ENCODE measurements at regions not wholly inside any gene's neighbourhood (a gene's known extent, or its start where the extent isn't known, plus 50 kb on each side); places are given as distances from the start of the nearest gene placed in this dataset.

DNA sequence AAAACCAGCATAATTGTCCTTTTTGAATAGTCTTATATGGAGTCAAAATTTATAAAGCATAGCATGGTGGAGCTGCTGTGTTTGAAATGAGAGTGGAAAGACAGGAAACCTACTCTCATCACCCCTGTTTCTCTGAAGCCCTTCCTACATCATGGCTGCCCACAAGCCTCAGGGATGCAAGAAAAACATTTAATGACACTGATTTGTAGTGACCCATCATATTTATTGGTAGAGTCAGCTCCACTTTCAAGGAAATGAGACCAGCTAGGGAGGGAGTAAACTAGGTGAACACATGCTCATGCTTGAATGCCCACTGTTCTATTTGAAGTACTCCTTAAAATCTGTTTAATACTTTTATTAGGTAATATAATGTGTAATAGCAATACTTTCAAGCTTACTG, 494.3 kb upstream of the KCNMB2 start:
- H3K27me3 Mint-ChIP-seq, result no peaks in the 10 kb centered on the region
- peaks cover 0 to 2% (median 2%) of the 10 kb centered on the region in 3 donors for H3K4me1 Mint-ChIP-seq
- CTCF ChIA-PET, result no interaction called here
- H3K36me3 Mint-ChIP-seq, result no peaks in the 10 kb centered on the region
- no peak for DNase-seq
- H3K4me3 Mint-ChIP-seq, result no peak overlapping the region
- Histone ChIP-seq H3K36me3 (ENCODE audit: control insufficient read depth in 2 of 2, extremely low read depth in 1 of 2, insufficient read depth in 1 of 2, low read length in 1 of 2) (no peaks in the 10 kb centered on the region), H3K27ac (ENCODE audit: low read length) (no peak overlapping the region), H3K4me3 (ENCODE audit: control insufficient read depth in 1 of 2, extremely low read depth in 1 of 2, low read length in 1 of 2) (no peak overlapping the region), H3K9me3 (no peaks in the 10 kb centered on the region), H3K27me3 (replicated peaks in 1 of 2; ENCODE audit: control insufficient read depth in 2 of 2, extremely low read depth in 1 of 2, insufficient read depth in 2 of 2, low read length in 1 of 2) (no peaks in the 10 kb centered on the region), H3K4me1 (ENCODE audit: control insufficient read depth in 1 of 2, extremely low read depth in 1 of 2, insufficient read depth in 2 of 2, low read length in 2 of 2) (no peaks in the 10 kb centered on the region)
- POLR2A ChIA-PET, result interaction anchor here in 1 of 2 donors (0.6 kb wide), 1 partner anchor 868 kb away, joined by 3 read pairs; no protein-coding TSS in a partner anchor
- H3K9me3 Mint-ChIP-seq, result no peaks in the 10 kb centered on the region
- no peak overlapping the region for H3K27ac Mint-ChIP-seq
- no peak for ATAC-seq (replicated peaks in 1 of 4)

DNA sequence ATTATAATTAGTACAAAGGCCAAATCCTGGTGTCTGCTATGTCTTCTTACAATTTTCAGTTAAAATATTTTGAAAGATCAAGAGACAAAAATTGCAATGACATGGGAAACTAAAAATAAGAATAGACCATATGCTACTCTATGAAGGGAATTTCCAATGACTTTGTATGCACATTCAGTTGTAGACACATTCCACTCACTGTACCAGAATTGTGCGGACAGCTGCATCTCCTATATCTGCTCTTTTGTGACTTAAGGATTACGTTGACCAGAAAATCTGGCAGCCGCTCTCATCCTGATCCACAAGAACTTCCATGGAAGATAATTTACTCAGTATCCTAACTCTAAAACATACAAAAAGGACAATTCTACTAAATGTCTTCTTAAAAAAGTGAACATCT, 493.9 kb upstream of the KCNMB2 start:
- DNase-seq, result no peak
- Mint-ChIP-seq H3K4me1 (peaks cover 0 to 2% (median 2%) of the 10 kb centered on the region in 3 donors), H3K27me3 (no peaks in the 10 kb centered on the region), H3K36me3 (no peaks in the 10 kb centered on the region), H3K4me3 (no peak overlapping the region), H3K27ac (no peak overlapping the region), H3K9me3 (no peaks in the 10 kb centered on the region)
- H3K27ac ChIP-seq (ENCODE audit: low read length), result no peak overlapping the region
- ChIA-PET CTCF (no interaction called here), POLR2A (interaction anchor here in 1 of 2 donors (0.6 kb wide), 1 partner anchor 868 kb away, joined by 3 read pairs; no protein-coding TSS in a partner anchor)
- H3K9me3 ChIP-seq, result no peaks in the 10 kb centered on the region
- no peaks in the 10 kb centered on the region for H3K4me1 ChIP-seq (ENCODE audit: control insufficient read depth in 1 of 2, extremely low read depth in 1 of 2, insufficient read depth in 2 of 2, low read length in 2 of 2)
- H3K27me3 ChIP-seq (replicated peaks in 1 of 2; ENCODE audit: control insufficient read depth in 2 of 2, extremely low read depth in 1 of 2, insufficient read depth in 2 of 2, low read length in 1 of 2), result no peaks in the 10 kb centered on the region
- WGBS (ENCODE audit: insufficient coverage), result 100% methylated on average over 2 of the region's 3 CpGs
- no peak for ATAC-seq (replicated peaks in 1 of 4)
- no peak overlapping the region for H3K4me3 ChIP-seq (ENCODE audit: control insufficient read depth in 1 of 2, extremely low read depth in 1 of 2, low read length in 1 of 2)
- H3K36me3 ChIP-seq (ENCODE audit: control insufficient read depth in 2 of 2, extremely low read depth in 1 of 2, insufficient read depth in 1 of 2, low read length in 1 of 2), result no peaks in the 10 kb centered on the region

DNA sequence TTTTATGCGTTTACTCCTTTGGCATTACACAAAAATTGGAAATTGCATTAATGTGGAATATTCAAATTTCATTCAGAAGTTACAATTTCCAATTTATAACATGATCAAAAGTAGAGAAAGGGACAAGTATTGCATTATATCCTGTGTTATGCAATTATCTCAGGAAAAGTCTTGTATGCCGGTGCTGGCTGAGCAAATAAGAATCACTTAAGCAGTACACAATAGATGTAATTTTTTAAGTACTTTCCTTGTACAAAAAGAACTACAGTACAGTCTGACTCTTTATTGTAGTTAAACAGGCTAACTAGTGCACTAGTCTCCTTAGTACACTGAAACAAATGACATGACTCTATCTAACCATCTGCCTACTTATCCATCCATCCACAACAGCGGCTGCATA, 493.2 kb upstream of the KCNMB2 start:
- H3K9me3 ChIP-seq, result no peaks in the 10 kb centered on the region
- no peak overlapping the region for H3K27ac ChIP-seq (ENCODE audit: low read length)
- no peaks in the 10 kb centered on the region for H3K9me3 Mint-ChIP-seq
- peaks cover 0 to 2% (median 2%) of the 10 kb centered on the region in 3 donors for H3K4me1 Mint-ChIP-seq
- no peaks in the 10 kb centered on the region for H3K27me3 Mint-ChIP-seq
- ChIA-PET POLR2A (no interaction called here), CTCF (no interaction called here)
- H3K27me3 ChIP-seq (replicated peaks in 1 of 2; ENCODE audit: control insufficient read depth in 2 of 2, extremely low read depth in 1 of 2, insufficient read depth in 2 of 2, low read length in 1 of 2), result no peaks in the 10 kb centered on the region
- H3K36me3 ChIP-seq (ENCODE audit: control insufficient read depth in 2 of 2, extremely low read depth in 1 of 2, insufficient read depth in 1 of 2, low read length in 1 of 2), result no peaks in the 10 kb centered on the region
- no peak overlapping the region for H3K4me3 ChIP-seq (ENCODE audit: control insufficient read depth in 1 of 2, extremely low read depth in 1 of 2, low read length in 1 of 2)
- H3K36me3 Mint-ChIP-seq, result no peaks in the 10 kb centered on the region
- no CpG with 5 or more reads among the region's 3 CpGs for WGBS (ENCODE audit: insufficient coverage)
- H3K4me3 Mint-ChIP-seq, result no peak overlapping the region
- ATAC-seq (replicated peaks in 1 of 4) (no peak), DNase-seq (no peak)
- no peaks in the 10 kb centered on the region for H3K4me1 ChIP-seq (ENCODE audit: control insufficient read depth in 1 of 2, extremely low read depth in 1 of 2, insufficient read depth in 2 of 2, low read length in 2 of 2)
- no peak overlapping the region for H3K27ac Mint-ChIP-seq

DNA sequence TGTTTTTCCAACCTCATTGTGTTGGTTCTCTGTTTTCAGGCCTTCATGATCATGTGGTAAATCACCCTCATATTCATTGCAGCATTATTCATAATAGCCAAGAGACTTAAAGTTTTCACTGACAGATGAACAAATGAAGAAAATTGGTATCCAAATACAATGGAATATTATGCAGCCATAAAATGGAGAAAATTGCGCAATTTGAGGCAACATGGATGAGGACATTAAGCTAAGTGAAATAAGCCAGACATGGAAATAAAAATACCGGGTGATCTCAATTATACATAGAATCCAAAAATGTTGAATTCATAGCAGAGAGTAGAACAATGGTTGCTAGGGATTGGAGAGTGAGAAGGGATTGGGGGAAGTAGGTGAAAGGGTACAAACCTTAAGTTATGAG, 491.9 kb upstream of the KCNMB2 start:
- WGBS (ENCODE audit: insufficient coverage), result 100% methylated on average over 1 of the region's 2 CpGs
- POLR2A ChIA-PET, result no interaction called here
- no peaks in the 10 kb centered on the region for H3K4me1 ChIP-seq (ENCODE audit: control insufficient read depth in 1 of 2, extremely low read depth in 1 of 2, insufficient read depth in 2 of 2, low read length in 2 of 2)

DNA sequence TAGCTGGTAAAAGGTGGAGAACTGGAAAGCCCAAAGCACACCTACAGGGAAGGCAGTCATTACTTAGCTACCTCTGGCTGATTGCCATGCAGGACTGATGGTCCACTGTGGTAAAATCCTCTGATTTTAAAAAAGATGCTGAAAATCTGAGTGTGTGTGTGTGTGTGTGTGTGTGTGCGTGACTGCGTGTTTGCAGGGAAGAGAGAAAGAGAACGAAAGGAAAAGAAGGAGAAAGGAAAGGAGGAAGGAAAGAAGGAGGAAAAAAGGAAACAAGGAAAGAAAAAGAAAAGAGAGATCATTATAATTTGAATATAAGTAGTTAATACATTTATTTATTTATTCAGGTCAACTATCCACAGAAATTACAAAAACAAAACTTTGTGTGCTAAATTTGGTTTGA, 488.7 kb upstream of the KCNMB2 start:
- Mint-ChIP-seq H3K27ac (no peak overlapping the region), H3K9me3 (no peaks in the 10 kb centered on the region), H3K36me3 (no peaks in the 10 kb centered on the region), H3K27me3 (no peaks in the 10 kb centered on the region), H3K4me3 (no peak overlapping the region), H3K4me1 (peaks cover 0 to 2% (median 2%) of the 10 kb centered on the region in 3 donors)
- ChIA-PET POLR2A (no interaction called here), CTCF (interaction anchor here in 1 of 2 donors (0.6 kb wide), 1 partner anchor 229 kb away, joined by 8 read pairs; no protein-coding TSS in a partner anchor)
- Histone ChIP-seq H3K27me3 (replicated peaks in 1 of 2; ENCODE audit: control insufficient read depth in 2 of 2, extremely low read depth in 1 of 2, insufficient read depth in 2 of 2, low read length in 1 of 2) (no peaks in the 10 kb centered on the region), H3K4me3 (ENCODE audit: control insufficient read depth in 1 of 2, extremely low read depth in 1 of 2, low read length in 1 of 2) (no peak overlapping the region), H3K36me3 (ENCODE audit: control insufficient read depth in 2 of 2, extremely low read depth in 1 of 2, insufficient read depth in 1 of 2, low read length in 1 of 2) (no peaks in the 10 kb centered on the region), H3K4me1 (ENCODE audit: control insufficient read depth in 1 of 2, extremely low read depth in 1 of 2, insufficient read depth in 2 of 2, low read length in 2 of 2) (no peaks in the 10 kb centered on the region), H3K27ac (ENCODE audit: low read length) (no peak overlapping the region), H3K9me3 (no peaks in the 10 kb centered on the region)
- WGBS (ENCODE audit: insufficient coverage), result 88% methylated on average over 2 of the region's 3 CpGs
- ATAC-seq (replicated peaks in 1 of 4) (no peak), DNase-seq (no peak)

More for the DNA sequence above, 491.9 kb upstream of the KCNMB2 start:
- H3K27me3 ChIP-seq (replicated peaks in 1 of 2; ENCODE audit: control insufficient read depth in 2 of 2, extremely low read depth in 1 of 2, insufficient read depth in 2 of 2, low read length in 1 of 2), result no peaks in the 10 kb centered on the region
- Mint-ChIP-seq H3K9me3 (no peaks in the 10 kb centered on the region), H3K4me1 (peaks cover 0 to 2% (median 2%) of the 10 kb centered on the region in 3 donors), H3K4me3 (no peak overlapping the region), H3K27me3 (no peaks in the 10 kb centered on the region), H3K36me3 (no peaks in the 10 kb centered on the region), H3K27ac (no peak overlapping the region)
- no peak overlapping the region for H3K4me3 ChIP-seq (ENCODE audit: control insufficient read depth in 1 of 2, extremely low read depth in 1 of 2, low read length in 1 of 2)
- ATAC-seq (replicated peaks in 1 of 4), result no peak
- no peaks in the 10 kb centered on the region for H3K36me3 ChIP-seq (ENCODE audit: control insufficient read depth in 2 of 2, extremely low read depth in 1 of 2, insufficient read depth in 1 of 2, low read length in 1 of 2)
- CTCF ChIA-PET, result no interaction called here
- no peak for DNase-seq
- no peak overlapping the region for H3K27ac ChIP-seq (ENCODE audit: low read length)
- H3K9me3 ChIP-seq, result no peaks in the 10 kb centered on the region

DNA sequence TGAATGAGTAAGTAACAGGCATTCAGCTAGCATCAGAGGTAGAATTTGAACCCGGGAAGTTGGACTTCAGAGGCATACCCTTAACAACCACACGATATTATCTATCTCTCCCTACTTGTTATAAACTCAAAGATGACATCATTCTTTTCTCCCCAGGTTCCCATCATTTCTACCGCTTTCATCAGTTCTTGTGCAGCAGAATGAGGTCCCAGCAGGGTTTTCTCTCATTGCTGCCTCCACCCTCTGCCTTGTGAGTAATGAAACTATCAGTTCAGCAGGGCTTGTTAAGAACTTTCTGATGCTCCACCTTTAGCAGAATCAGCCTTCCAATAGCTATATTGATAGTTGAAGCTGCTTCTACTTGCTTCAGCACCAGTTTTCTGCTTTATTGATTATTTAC, 487.5 kb upstream of the KCNMB2 start:
- ATAC-seq (replicated peaks in 1 of 4) (no peak), DNase-seq (no peak)
- ChIA-PET CTCF (no interaction called here), POLR2A (no interaction called here)
- no peaks in the 10 kb centered on the region for H3K27me3 Mint-ChIP-seq
- no peak overlapping the region for H3K4me3 ChIP-seq (ENCODE audit: control insufficient read depth in 1 of 2, extremely low read depth in 1 of 2, low read length in 1 of 2)
- H3K4me1 Mint-ChIP-seq, result peaks cover 0 to 2% (median 2%) of the 10 kb centered on the region in 3 donors
- no peaks in the 10 kb centered on the region for H3K36me3 ChIP-seq (ENCODE audit: control insufficient read depth in 2 of 2, extremely low read depth in 1 of 2, insufficient read depth in 1 of 2, low read length in 1 of 2)
- H3K4me1 ChIP-seq (ENCODE audit: control insufficient read depth in 1 of 2, extremely low read depth in 1 of 2, insufficient read depth in 2 of 2, low read length in 2 of 2), result no peaks in the 10 kb centered on the region
- H3K27ac Mint-ChIP-seq, result no peak overlapping the region
- 83% methylated on average over 2 of the region's 3 CpGs for WGBS (ENCODE audit: insufficient coverage)
- no peaks in the 10 kb centered on the region for H3K9me3 Mint-ChIP-seq
- no peak overlapping the region for H3K4me3 Mint-ChIP-seq
- H3K27me3 ChIP-seq (replicated peaks in 1 of 2; ENCODE audit: control insufficient read depth in 2 of 2, extremely low read depth in 1 of 2, insufficient read depth in 2 of 2, low read length in 1 of 2), result no peaks in the 10 kb centered on the region
- no peaks in the 10 kb centered on the region for H3K9me3 ChIP-seq
- H3K36me3 Mint-ChIP-seq, result no peaks in the 10 kb centered on the region
- no peak overlapping the region for H3K27ac ChIP-seq (ENCODE audit: low read length)

DNA sequence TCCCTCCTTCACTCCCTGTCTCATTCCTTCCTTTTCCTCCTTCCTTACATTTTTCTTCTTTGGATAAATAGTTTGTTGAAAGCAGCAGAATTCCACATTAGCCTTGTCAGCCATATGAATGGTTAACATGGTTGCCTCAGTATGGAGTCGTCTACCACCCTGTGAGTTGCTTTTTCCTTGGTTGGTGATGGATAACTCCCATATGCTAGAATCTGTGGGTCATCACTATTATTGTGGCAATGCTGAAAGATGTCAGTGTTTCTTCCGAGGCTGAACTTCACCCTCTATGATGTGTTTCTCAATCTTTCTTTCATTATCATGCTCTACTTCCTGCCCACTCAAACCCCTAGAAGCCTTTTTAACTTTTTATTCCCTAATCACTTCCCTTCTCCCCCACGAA, 481.8 kb upstream of the KCNMB2 start:
- Mint-ChIP-seq H3K9me3 (no peaks in the 10 kb centered on the region), H3K36me3 (no peaks in the 10 kb centered on the region), H3K4me3 (no peak overlapping the region), H3K27ac (no peak overlapping the region), H3K4me1 (peaks cover 2 to 8% (median 7%) of the 10 kb centered on the region in 3 donors), H3K27me3 (peaks cover 0 to 1% of the 10 kb centered on the region in 2 donors)
- no peaks in the 10 kb centered on the region for H3K9me3 ChIP-seq
- H3K27me3 ChIP-seq (replicated peaks in 1 of 2; ENCODE audit: control insufficient read depth in 2 of 2, extremely low read depth in 1 of 2, insufficient read depth in 2 of 2, low read length in 1 of 2), result no peaks in the 10 kb centered on the region
- H3K27ac ChIP-seq (ENCODE audit: low read length), result no peak overlapping the region
- DNase-seq, result no peak
- POLR2A ChIA-PET, result no interaction called here
- no peak for ATAC-seq (replicated peaks in 1 of 4)
- no CpG with 5 or more reads among the region's 3 CpGs for WGBS (ENCODE audit: insufficient coverage)
- H3K4me3 ChIP-seq (ENCODE audit: control insufficient read depth in 1 of 2, extremely low read depth in 1 of 2, low read length in 1 of 2), result no peak overlapping the region
- H3K4me1 ChIP-seq (ENCODE audit: control insufficient read depth in 1 of 2, extremely low read depth in 1 of 2, insufficient read depth in 2 of 2, low read length in 2 of 2), result no peaks in the 10 kb centered on the region
- no peaks in the 10 kb centered on the region for H3K36me3 ChIP-seq (ENCODE audit: control insufficient read depth in 2 of 2, extremely low read depth in 1 of 2, insufficient read depth in 1 of 2, low read length in 1 of 2)
- CTCF ChIA-PET, result interaction anchor here in 1 of 2 donors (0.7 kb wide), 1 partner anchor 463 kb away, joined by 3 read pairs; no protein-coding TSS in a partner anchor
